PC-9 (cell line): ENCODE measurements at regions not wholly inside any gene's neighbourhood (a gene's known extent, or its start where the extent isn't known, plus 50 kb on each side); places are given as distances from the start of the nearest gene placed in this dataset.

Source experiments
- BruUV-seq: library from RNA; stranded (reverse); fragments of 400-500 nt; replicated peaks from 2 replicates; lab custom pipeline; 2021; lab: Mats Ljungman, UMichigan
- CTCF ChIA-PET: fragments of 300-600 bp; sonication (Branson Sonifier 250); formaldehyde crosslinking; loops from one replicate; lab custom pipeline; 2022; ENCODE audit warnings: antibody characterized with exemption; lab: Charles Lee
- POLR2A ChIA-PET: fragments of 300-600 bp; sonication (Branson Sonifier 250); formaldehyde crosslinking; loops from one replicate; lab custom pipeline; 2022; ENCODE audit warnings: antibody characterized with exemption; ENCODE audit not compliant: unreplicated experiment; lab: Charles Lee
- DNase-seq, 2 experiments: peaks; one replicate each; pipeline versions ENCODE4 v3.0.0 to v3.0.0-alpha.2; 2015 to 2022; ENCODE audit warnings: mixed read lengths in 1 of 2
- H2AFZ ChIP-seq: fragments of 200-600 bp; sonication (generic); 2 replicates; pipeline ENCODE4 v1.8.1; 2017; ENCODE audit warnings: antibody characterized with exemption
- H3F3A ChIP-seq: fragments of 200-600 bp; sonication (generic); 2 replicates; pipeline ENCODE4 v1.8.1; 2017; ENCODE audit warnings: antibody characterized with exemption, mild to moderate bottlenecking, low read depth; ENCODE audit not compliant: insufficient read depth
- H3K27ac ChIP-seq: fragments of 200-600 bp; sonication (generic); 2 replicates; pipeline ENCODE4 v1.6.1; 2016; ENCODE audit warnings: mixed run types
- H3K27me3 ChIP-seq: fragments of 200-600 bp; sonication (generic); 2 replicates; pipeline ENCODE4 v1.6.1; 2016; ENCODE audit warnings: low read depth, mixed run types; ENCODE audit not compliant: insufficient read depth
- H3K36me3 ChIP-seq: fragments of 200-600 bp; sonication (generic); 2 replicates; pipeline ENCODE4 v1.6.1; 2016; ENCODE audit warnings: low read depth, mixed run types
- H3K4me1 ChIP-seq: fragments of 200-600 bp; sonication (generic); replicated peaks from 2 replicates; pipeline ENCODE4 v1.6.1; 2016; ENCODE audit warnings: mixed run types; ENCODE audit not compliant: insufficient read depth
- H3K4me2 ChIP-seq: fragments of 200-600 bp; sonication (generic); 2 replicates; pipeline ENCODE4 v1.6.1; 2017; ENCODE audit warnings: mixed run types
- H3K4me3 ChIP-seq: fragments of 200-600 bp; sonication (generic); 2 replicates; pipeline ENCODE4 v1.6.1; 2016; ENCODE audit warnings: mixed run types
- H3K79me2 ChIP-seq: fragments of 200-600 bp; sonication (generic); 2 replicates; pipeline ENCODE4 v1.6.1; 2017; ENCODE audit warnings: low read depth, mixed run types
- H3K9me2 ChIP-seq: fragments of 200-600 bp; sonication (generic); 2 replicates; pipeline ENCODE4 v1.8.1; 2017; ENCODE audit warnings: mild to moderate bottlenecking; ENCODE audit not compliant: insufficient read depth
- H3K9me3 ChIP-seq: fragments of 200-600 bp; sonication (generic); 2 replicates; pipeline ENCODE4 v1.8.1; 2016; ENCODE audit warnings: low read depth; ENCODE audit not compliant: insufficient read depth
- H4K20me1 ChIP-seq: fragments of 200-600 bp; sonication (generic); 2 replicates; pipeline ENCODE4 v1.8.1; 2017; ENCODE audit not compliant: insufficient read depth
- EZH2 ChIP-seq: fragments of 200-600 bp; sonication (generic); IDR thresholded peaks from 2 replicates; pipeline ENCODE4 v1.8.0; 2017; ENCODE audit warnings: antibody characterized with exemption, low read depth
- intact Hi-C: fragments of 100-400 bp; cut with micrococcal nuclease; formaldehyde crosslinking; loops from one replicate; pipeline ENCODE4 v1.10.0; 2022; ENCODE audit not compliant: unreplicated experiment
- TF ChIP-seq, protein P1 (sequence below): fragments of 200-600 bp; sonication (generic); conservative IDR thresholded peaks from 2 replicates; pipeline ENCODE4 v1.6.1; 2017; ENCODE audit warnings: mixed run types, antibody characterized with exemption, mild to moderate bottlenecking, moderate library complexity

- H4K20me1 ChIP-seq = no peaks in the 10 kb centered on the region
- POLR2A ChIA-PET = interaction anchor here (0.6 to 1.0 kb wide), 2 partner anchors 199 to 245 kb away, joined by 3 to 6 read pairs; partner anchors contain the start of gene SERPINE2
Measured at GRCh38 chr2:224284134-224284946, 117.6 kb downstream of the FAM124B start.

GRCh38 chr2:224283466-224283965, 118.4 kb downstream of the FAM124B start:
- no peak for TF ChIP-seq EZH2
- TF ChIP-seq, protein P1, sequence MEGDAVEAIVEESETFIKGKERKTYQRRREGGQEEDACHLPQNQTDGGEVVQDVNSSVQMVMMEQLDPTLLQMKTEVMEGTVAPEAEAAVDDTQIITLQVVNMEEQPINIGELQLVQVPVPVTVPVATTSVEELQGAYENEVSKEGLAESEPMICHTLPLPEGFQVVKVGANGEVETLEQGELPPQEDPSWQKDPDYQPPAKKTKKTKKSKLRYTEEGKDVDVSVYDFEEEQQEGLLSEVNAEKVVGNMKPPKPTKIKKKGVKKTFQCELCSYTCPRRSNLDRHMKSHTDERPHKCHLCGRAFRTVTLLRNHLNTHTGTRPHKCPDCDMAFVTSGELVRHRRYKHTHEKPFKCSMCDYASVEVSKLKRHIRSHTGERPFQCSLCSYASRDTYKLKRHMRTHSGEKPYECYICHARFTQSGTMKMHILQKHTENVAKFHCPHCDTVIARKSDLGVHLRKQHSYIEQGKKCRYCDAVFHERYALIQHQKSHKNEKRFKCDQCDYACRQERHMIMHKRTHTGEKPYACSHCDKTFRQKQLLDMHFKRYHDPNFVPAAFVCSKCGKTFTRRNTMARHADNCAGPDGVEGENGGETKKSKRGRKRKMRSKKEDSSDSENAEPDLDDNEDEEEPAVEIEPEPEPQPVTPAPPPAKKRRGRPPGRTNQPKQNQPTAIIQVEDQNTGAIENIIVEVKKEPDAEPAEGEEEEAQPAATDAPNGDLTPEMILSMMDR = no peak
- ChIA-PET CTCF (interaction anchor here (0.9 to 4.1 kb wide), 6 partner anchors 94 to 445 kb away, joined by 3 to 53 read pairs (median 6); no protein-coding TSS in a partner anchor), POLR2A (interaction anchor here (0.6 kb wide), 1 partner anchor 198 kb away, joined by 6 read pairs; no protein-coding TSS in a partner anchor)
- no peak for DNase-seq
- Histone ChIP-seq H3F3A (no peaks in the 10 kb centered on the region), H3K9me2 (no peaks in the 10 kb centered on the region), H2AFZ (no peak overlapping the region), H3K4me2 (no peak overlapping the region), H3K36me3 (no peaks in the 10 kb centered on the region), H3K27ac (no peak overlapping the region), H3K79me2 (no peaks in the 10 kb centered on the region), H3K4me1 (no peaks in the 10 kb centered on the region), H3K4me3 (no peak overlapping the region), H3K27me3 (no peaks in the 10 kb centered on the region), H4K20me1 (no peaks in the 10 kb centered on the region), H3K9me3 (no peaks in the 10 kb centered on the region)
- intact Hi-C loops = loop anchor here (5.0 to 10.0 kb wide), 6 partner anchors 61 to 1311 kb away; no protein-coding TSS in a partner anchor
- BruUV-seq = no TSS peak

More at GRCh38 chr2:224284134-224284946, 117.6 kb downstream of the FAM124B start:
- Histone ChIP-seq H2AFZ (no peak overlapping the region), H3K9me3 (no peaks in the 10 kb centered on the region), H3K4me1 (no peaks in the 10 kb centered on the region), H3K4me2 (no peak overlapping the region), H3K27me3 (no peaks in the 10 kb centered on the region), H3F3A (no peaks in the 10 kb centered on the region), H3K27ac (no peak overlapping the region), H3K36me3 (no peaks in the 10 kb centered on the region), H3K79me2 (no peaks in the 10 kb centered on the region), H3K9me2 (no peaks in the 10 kb centered on the region), H3K4me3 (no peak overlapping the region)
- peak; percentile 48 to 52 for DNase-seq
- intact Hi-C loops = loop anchor here (1.0 to 10.0 kb wide), 11 partner anchors 62 to 1312 kb away; partner anchors contain the start of gene SERPINE2
- no peak for TF ChIP-seq EZH2
- TF ChIP-seq, protein P1 = peak; percentile 100
- no TSS peak for BruUV-seq
- CTCF ChIA-PET = interaction anchor here (0.6 to 4.1 kb wide), 16 partner anchors 9 to 446 kb away, joined by 3 to 55 read pairs (median 4); partner anchors contain the start of gene SERPINE2

DNA sequence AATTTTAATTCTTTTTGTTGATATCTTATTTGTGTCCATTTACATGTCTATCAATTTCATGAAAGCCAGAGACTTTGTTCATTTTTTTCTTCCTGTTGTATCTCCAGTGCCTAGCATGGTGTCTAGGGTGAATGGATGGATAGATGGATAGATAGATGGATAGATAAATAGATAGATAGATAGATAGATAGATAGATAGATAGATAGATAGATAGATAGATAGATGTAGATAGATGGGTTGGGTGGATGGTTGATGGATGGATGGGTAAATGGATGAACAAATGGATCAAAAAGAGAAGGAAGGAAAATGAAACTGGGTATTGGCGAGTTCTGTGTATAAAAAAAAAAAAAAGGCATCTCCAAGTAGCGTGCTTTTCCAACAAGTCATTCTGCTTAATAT, 120.5 kb downstream of the FAM124B start:
- Histone ChIP-seq H3K79me2 (no peaks in the 10 kb centered on the region), H4K20me1 (no peaks in the 10 kb centered on the region), H3K27me3 (no peaks in the 10 kb centered on the region), H3K9me2 (no peaks in the 10 kb centered on the region), H2AFZ (no peak overlapping the region), H3K27ac (no peak overlapping the region), H3K4me3 (no peak overlapping the region), H3K36me3 (no peaks in the 10 kb centered on the region), H3K9me3 (no peaks in the 10 kb centered on the region), H3K4me2 (no peak overlapping the region), H3K4me1 (no peaks in the 10 kb centered on the region), H3F3A (no peaks in the 10 kb centered on the region)
- POLR2A ChIA-PET = interaction anchor here (0.6 kb wide), 1 partner anchor 33 kb away, joined by 3 read pairs; no protein-coding TSS in a partner anchor
- no peak for TF ChIP-seq EZH2
- CTCF ChIA-PET = interaction anchor here (2.4 to 4.1 kb wide), 2 partner anchors 287 to 311 kb away, joined by 36 to 53 read pairs; no protein-coding TSS in a partner anchor
- BruUV-seq = no TSS peak
- DNase-seq = no peak
- intact Hi-C loops = loop anchor here (5.0 to 10.0 kb wide), 6 partner anchors 59 to 1309 kb away; no protein-coding TSS in a partner anchor
